Stimulated activated naive CD8-positive, alpha-beta T cell treated with anti-CD3 and anti-CD28 coated beads, Interleukin-15, Interleukin-2, amounts not matched to agents 100 U/mL and 50 U/mL, for 24 hours (primary cell): ENCODE measurements at regions not wholly inside any gene's neighbourhood (a gene's known extent, or its start where the extent isn't known, plus 50 kb on each side); places are given as distances from the start of the nearest gene placed in this dataset.
A peak's percentile ranks its signal among the peaks of the same experiment; 100 is the strongest.

Source experiments
- ATAC-seq: fragments of 150-1000 bp; cut with Tn5 transposase; one replicate; pipeline ENCODE4 v1.10.0; 2021
- DNase-seq: peaks from one replicate; pipeline ENCODE4 v3.0.0; 2021

- ATAC-seq (no peak), DNase-seq (no peak)
These were observed 91.9 kb upstream of the GHITM start for GRCh38 chr10:84047258-84048010.

- ATAC-seq, result no peak
- DNase-seq, result no peak
These were observed 89.7 kb upstream of the GHITM start for GRCh38 chr10:84049645-84050011.

- ATAC-seq (no peak), DNase-seq (no peak)
These were observed 85.7 kb upstream of the GHITM start for GRCh38 chr10:84053626-84054025.

DNA sequence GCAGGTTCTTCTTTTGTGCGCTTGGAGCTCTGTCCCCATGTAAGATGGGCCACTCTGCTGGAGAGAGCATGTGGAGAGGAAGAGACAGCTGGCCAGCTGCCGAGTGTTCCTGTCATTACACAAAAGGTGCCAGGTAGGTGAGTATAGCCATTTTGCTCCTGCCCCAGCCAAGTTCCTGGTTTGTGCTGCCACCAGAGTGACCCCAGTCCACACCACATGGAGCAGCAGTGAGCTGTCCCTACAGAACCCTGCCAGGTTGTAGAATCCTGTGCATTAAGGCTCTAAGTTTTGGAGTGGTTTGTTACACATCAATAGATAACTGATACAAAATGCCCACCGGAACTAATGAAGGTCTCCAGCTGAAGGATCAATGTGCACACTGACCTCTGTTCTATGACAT lies 84.6 kb upstream of the GHITM start:
- DNase-seq, result no peak
- ATAC-seq, result no peak

DNA sequence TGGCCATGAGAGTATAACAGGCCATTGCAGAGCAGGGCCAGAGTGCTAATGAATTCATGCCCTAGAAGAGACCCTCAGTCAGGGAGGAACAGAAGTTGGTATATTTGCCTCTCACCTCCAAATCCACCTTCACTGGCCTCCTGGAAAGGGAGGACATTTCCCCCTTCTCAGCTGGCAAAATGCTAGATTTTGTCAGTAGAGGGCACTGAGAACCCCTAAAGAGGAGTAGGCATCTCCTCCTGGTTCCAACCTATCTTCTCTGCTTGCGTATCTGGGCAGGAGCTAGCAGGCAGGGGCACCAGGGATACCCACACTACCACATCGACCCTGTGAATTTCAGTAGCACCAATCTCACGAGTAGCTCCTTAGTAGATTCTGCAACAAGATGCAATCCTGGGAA lies 79.8 kb upstream of the GHITM start:
- no peak for ATAC-seq
- no peak for DNase-seq

DNA sequence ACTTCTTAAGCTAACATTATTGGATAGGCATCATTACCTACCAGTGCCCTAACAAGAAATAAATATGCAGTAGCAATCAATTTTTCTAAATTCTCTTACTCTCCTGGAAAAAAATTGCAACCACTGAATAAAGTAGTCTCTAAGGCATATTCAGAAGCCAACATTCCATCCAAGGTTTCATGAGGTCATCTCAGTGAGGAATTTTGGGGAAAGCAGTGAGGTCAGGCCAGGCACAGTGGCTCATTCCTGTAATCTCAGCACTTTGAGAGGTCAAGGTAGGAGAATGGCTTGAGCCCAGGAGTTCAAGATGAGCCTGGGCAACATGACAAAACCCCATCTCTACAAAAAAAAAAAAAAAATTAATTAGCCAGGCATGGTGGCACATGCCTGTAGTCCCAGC lies 75.9 kb upstream of the GHITM start:
- DNase-seq (no peak), ATAC-seq (no peak)

- DNase-seq, result no peak
These were observed 73.3 kb upstream of the GHITM start for GRCh38 chr10:84065804-84066601.

DNA sequence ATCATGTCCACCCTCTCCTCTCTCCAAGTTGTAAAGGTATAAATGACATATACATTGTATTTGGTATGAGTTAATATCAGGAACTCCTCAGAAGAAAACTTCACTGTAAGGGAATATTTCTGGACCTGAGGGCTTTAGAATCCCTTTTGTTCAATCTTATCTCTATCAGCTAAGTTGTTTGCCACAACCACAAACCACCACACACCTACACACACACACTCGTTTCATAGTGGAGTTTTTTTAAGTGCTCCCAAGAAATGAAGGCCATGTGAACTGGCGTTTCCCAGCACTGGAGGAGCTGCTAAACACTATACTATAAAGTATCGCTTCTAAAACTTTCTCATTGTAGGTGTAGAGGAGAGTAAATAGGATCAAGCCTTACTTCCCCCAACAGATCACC lies 64.8 kb upstream of the GHITM start:
- no peak for DNase-seq
- ATAC-seq, result no peak

More at GRCh38 chr10:84065804-84066601, 73.3 kb upstream of the GHITM start:
- no peak for ATAC-seq

GRCh38 chr10:84075226-84076046 lies 63.9 kb upstream of the GHITM start:
- DNase-seq, result no peak
- ATAC-seq, result no peak

DNA sequence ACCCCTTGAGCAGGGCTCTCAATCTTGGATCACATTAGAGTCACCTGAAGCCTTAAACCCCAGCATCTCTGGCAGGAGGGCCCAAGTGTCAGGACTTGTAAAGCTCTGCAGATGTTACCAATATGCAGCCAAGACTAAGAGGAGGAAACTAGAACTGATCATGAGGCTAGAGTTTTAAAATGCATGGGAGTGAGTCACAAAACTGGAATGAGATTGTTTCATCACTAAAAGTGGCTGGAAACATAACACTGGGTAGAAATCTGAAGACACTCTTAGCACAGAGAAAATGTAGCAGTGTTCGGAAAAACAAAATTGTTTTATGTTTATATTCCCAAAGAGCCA lies 63.3 kb upstream of the GHITM start:
- DNase-seq (no peak), ATAC-seq (no peak)

DNA sequence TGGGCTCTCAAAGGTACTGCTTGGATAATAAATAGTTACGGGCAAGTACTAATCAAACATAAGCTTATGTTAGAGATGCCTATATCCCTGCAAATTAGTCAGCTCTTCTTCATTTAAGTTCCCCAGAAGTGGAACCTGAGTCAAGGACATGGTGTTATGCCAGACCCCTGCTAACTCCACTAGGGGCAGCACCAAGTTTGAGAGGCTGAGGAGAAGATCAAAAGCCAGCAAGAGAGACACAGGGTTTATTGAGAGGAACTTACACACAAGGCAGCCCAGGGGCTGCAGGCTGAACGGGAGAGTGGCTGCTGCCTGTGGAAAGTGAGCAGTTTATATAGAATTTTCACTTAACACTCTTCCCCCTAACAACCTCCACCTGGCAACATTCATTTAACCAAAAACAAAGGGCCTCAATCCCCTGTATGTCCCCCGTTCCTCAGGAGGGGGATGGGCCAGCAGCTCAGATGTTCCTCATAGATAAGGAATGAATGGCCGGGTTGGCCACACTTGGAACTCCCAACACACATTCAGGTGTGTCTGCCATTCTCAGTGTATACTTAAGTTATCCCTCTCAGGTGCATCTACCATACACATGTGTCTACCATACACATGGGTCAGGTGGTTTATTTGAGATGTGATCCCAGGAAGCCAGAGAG lies 62.6 kb upstream of the GHITM start:
- peak; percentile 63 for ATAC-seq

DNA sequence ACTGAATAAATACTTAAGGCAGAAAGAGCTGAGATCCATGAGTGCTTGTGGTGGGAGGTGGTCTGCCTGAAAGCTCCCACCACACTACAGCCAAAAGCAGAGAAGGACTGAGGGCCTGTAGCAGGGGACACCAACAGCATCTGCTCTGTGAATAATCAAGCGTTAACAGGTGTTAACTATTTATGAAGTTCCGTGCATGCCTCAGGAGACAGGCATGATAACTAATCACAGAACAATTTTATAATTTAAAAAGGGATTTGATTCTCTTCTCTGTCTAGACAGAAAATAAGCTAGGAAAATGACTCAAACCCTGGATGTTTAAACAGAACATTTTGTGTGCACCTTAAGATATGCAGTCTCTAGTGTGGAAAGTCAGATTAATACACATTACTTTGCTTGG lies 61.5 kb upstream of the GHITM start:
- ATAC-seq (no peak), DNase-seq (no peak)

More for the DNA sequence above, 62.6 kb upstream of the GHITM start:
- no peak for DNase-seq

- ATAC-seq, result no peak
- no peak for DNase-seq
These were observed 60.5 kb upstream of the GHITM start for GRCh38 chr10:84078771-84079170.

- DNase-seq (no peak), ATAC-seq (no peak)
These were observed 55.0 kb upstream of the GHITM start for GRCh38 chr10:84084342-84084741.

DNA sequence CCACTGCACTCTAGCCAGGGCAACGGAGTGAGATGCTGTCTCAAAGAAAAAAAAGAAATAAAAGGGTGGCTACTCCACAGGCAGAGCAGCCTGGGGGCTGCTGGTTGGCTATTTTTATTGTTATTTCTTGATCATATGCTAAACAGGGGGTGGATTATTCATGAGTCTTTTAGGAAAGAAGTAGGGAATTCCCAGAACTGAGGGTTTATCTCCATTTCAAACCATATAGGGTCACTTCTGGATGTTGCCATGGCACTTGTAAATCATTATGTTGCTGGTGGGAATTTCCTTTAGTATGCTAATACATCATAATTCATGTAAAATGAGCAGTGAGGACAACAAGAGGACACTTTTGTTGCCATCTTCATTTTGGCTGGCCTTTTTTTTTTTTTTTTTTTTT lies 52.1 kb upstream of the GHITM start:
- ATAC-seq (no peak), DNase-seq (no peak)

DNA sequence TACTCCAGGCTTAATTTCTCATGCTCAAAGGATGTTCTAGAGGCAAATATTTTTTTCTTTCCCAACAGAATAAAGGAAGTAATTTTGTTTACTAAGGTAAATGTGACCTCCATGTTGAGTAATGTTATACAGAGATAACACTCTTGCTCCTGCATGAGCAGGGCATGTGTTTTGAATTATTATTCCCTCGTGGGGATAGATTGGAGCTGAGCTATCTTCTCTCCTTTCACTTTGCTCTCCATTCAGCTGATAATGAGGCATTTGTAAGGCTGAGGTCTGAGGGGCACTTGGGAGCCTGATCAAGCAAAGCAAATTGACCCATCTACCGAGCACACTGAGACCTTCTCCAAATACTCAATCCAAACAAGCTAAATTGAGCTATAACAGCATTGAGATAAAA lies 50.7 kb upstream of the GHITM start:
- ATAC-seq (no peak), DNase-seq (no peak)

DNA sequence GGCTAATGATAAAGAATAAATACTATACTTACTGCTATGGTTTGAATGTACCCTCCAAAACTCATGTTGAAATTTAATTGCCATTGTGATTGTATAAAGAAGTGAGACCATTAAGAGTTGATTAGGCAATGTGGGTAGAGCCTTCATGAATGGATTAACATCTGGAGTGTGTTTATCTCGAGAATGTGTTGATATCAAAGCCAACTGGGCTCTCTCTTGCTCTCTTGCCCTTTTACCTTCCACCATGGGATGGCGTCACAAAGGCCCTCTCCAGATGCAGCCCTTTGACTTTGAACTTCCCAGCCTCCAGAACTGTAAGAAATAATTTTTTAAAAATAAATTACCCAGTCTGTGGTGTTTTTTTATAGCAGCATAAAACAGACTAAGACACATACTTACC lies 50.1 kb upstream of the GHITM start:
- ATAC-seq (no peak), DNase-seq (no peak)
